ENCODE measurements at regions not wholly inside any gene's neighbourhood (a gene's known extent, or its start where the extent isn't known, plus 50 kb on each side); places are given as distances from the start of the nearest gene placed in this dataset.

- H3K27me3 Mint-ChIP-seq, result peaks cover 68% of the 10 kb centered on the region
- no peaks in the 10 kb centered on the region for H3K36me3 Mint-ChIP-seq (ENCODE audit: low read depth)
- H3K9me3 Mint-ChIP-seq, result peaks cover 7% of the 10 kb centered on the region
- H3K27ac Mint-ChIP-seq, result no peak overlapping the region
- no peak overlapping the region for H3K4me3 Mint-ChIP-seq
- H3K4me1 Mint-ChIP-seq (ENCODE audit: low read depth), result no peaks in the 10 kb centered on the region
Measured at GRCh38 chr3:170718848-170719247, 133.0 kb upstream of the SLC7A14 start.

GRCh38 chr3:170717410-170718402, 131.8 kb upstream of the SLC7A14 start:
- Mint-ChIP-seq H3K27ac (no peak overlapping the region), H3K9me3 (peaks cover 7% of the 10 kb centered on the region), H3K36me3 (ENCODE audit: low read depth) (no peaks in the 10 kb centered on the region), H3K27me3 (peaks cover 64% of the 10 kb centered on the region), H3K4me3 (no peak overlapping the region), H3K4me1 (ENCODE audit: low read depth) (no peaks in the 10 kb centered on the region)

GRCh38 chr3:170716172-170716805, 130.4 kb upstream of the SLC7A14 start:
- Mint-ChIP-seq H3K4me1 (ENCODE audit: low read depth) (no peaks in the 10 kb centered on the region), H3K27ac (no peak overlapping the region), H3K27me3 (peaks cover 61% of the 10 kb centered on the region), H3K4me3 (no peak overlapping the region), H3K9me3 (peaks cover 7% of the 10 kb centered on the region), H3K36me3 (ENCODE audit: low read depth) (no peaks in the 10 kb centered on the region)

- Mint-ChIP-seq H3K27me3 (peaks cover 60% of the 10 kb centered on the region), H3K36me3 (ENCODE audit: low read depth) (no peaks in the 10 kb centered on the region), H3K27ac (no peak overlapping the region), H3K4me3 (no peak overlapping the region), H3K4me1 (ENCODE audit: low read depth) (no peaks in the 10 kb centered on the region), H3K9me3 (peaks cover 12% of the 10 kb centered on the region)
Measured at GRCh38 chr3:170714562-170715535, 129.0 kb upstream of the SLC7A14 start.

GRCh38 chr3:170714122-170714521, 128.2 kb upstream of the SLC7A14 start:
- no peaks in the 10 kb centered on the region for H3K36me3 Mint-ChIP-seq (ENCODE audit: low read depth)
- H3K4me1 Mint-ChIP-seq (ENCODE audit: low read depth), result no peaks in the 10 kb centered on the region
- H3K4me3 Mint-ChIP-seq, result no peak overlapping the region
- H3K9me3 Mint-ChIP-seq, result peaks cover 19% of the 10 kb centered on the region
- H3K27ac Mint-ChIP-seq, result no peak overlapping the region
- peaks cover 58% of the 10 kb centered on the region for H3K27me3 Mint-ChIP-seq

- H3K9me3 Mint-ChIP-seq, result peaks cover 18% of the 10 kb centered on the region
- no peak overlapping the region for H3K4me3 Mint-ChIP-seq
- peaks cover 56% of the 10 kb centered on the region for H3K27me3 Mint-ChIP-seq
- H3K27ac Mint-ChIP-seq, result no peak overlapping the region
- no peaks in the 10 kb centered on the region for H3K36me3 Mint-ChIP-seq (ENCODE audit: low read depth)
- no peaks in the 10 kb centered on the region for H3K4me1 Mint-ChIP-seq (ENCODE audit: low read depth)
Measured at GRCh38 chr3:170713653-170714052, 127.8 kb upstream of the SLC7A14 start.

- no peaks in the 10 kb centered on the region for H3K4me1 Mint-ChIP-seq (ENCODE audit: low read depth)
- H3K27me3 Mint-ChIP-seq, result peaks cover 49% of the 10 kb centered on the region
- no peak overlapping the region for H3K27ac Mint-ChIP-seq
- H3K9me3 Mint-ChIP-seq, result peaks cover 14% of the 10 kb centered on the region
- H3K36me3 Mint-ChIP-seq (ENCODE audit: low read depth), result no peaks in the 10 kb centered on the region
- no peak overlapping the region for H3K4me3 Mint-ChIP-seq
Measured at GRCh38 chr3:170712798-170713197, 126.9 kb upstream of the SLC7A14 start.

GRCh38 chr3:170712336-170712735, 126.5 kb upstream of the SLC7A14 start:
- peaks cover 14% of the 10 kb centered on the region for H3K9me3 Mint-ChIP-seq
- no peak overlapping the region for H3K4me3 Mint-ChIP-seq

GRCh38 chr3:170711786-170712185, 125.9 kb upstream of the SLC7A14 start:
- H3K27ac Mint-ChIP-seq, result no peak overlapping the region
- H3K36me3 Mint-ChIP-seq (ENCODE audit: low read depth), result no peaks in the 10 kb centered on the region
- H3K9me3 Mint-ChIP-seq, result peaks cover 14% of the 10 kb centered on the region
- H3K4me1 Mint-ChIP-seq (ENCODE audit: low read depth), result no peaks in the 10 kb centered on the region
- peaks cover 46% of the 10 kb centered on the region for H3K27me3 Mint-ChIP-seq
- H3K4me3 Mint-ChIP-seq, result no peak overlapping the region

More at GRCh38 chr3:170712336-170712735, 126.5 kb upstream of the SLC7A14 start:
- H3K27me3 Mint-ChIP-seq, result peaks cover 49% of the 10 kb centered on the region
- no peak overlapping the region for H3K27ac Mint-ChIP-seq
- H3K4me1 Mint-ChIP-seq (ENCODE audit: low read depth), result no peaks in the 10 kb centered on the region
- H3K36me3 Mint-ChIP-seq (ENCODE audit: low read depth), result no peaks in the 10 kb centered on the region

- H3K27ac Mint-ChIP-seq, result no peak overlapping the region
- no peaks in the 10 kb centered on the region for H3K4me1 Mint-ChIP-seq (ENCODE audit: low read depth)
- H3K36me3 Mint-ChIP-seq (ENCODE audit: low read depth), result no peaks in the 10 kb centered on the region
- no peak overlapping the region for H3K4me3 Mint-ChIP-seq
- peaks cover 14% of the 10 kb centered on the region for H3K9me3 Mint-ChIP-seq
- peaks cover 35% of the 10 kb centered on the region for H3K27me3 Mint-ChIP-seq
Measured at GRCh38 chr3:170709046-170709445, 123.2 kb upstream of the SLC7A14 start.

GRCh38 chr3:170707899-170708298, 122.0 kb upstream of the SLC7A14 start:
- H3K9me3 Mint-ChIP-seq, result peaks cover 14% of the 10 kb centered on the region
- H3K36me3 Mint-ChIP-seq (ENCODE audit: low read depth), result no peaks in the 10 kb centered on the region
- H3K4me1 Mint-ChIP-seq (ENCODE audit: low read depth), result no peaks in the 10 kb centered on the region
- H3K4me3 Mint-ChIP-seq, result no peak overlapping the region
- H3K27ac Mint-ChIP-seq, result no peak overlapping the region
- H3K27me3 Mint-ChIP-seq, result peaks cover 35% of the 10 kb centered on the region

- no peaks in the 10 kb centered on the region for H3K36me3 Mint-ChIP-seq (ENCODE audit: low read depth)
- no peak overlapping the region for H3K4me3 Mint-ChIP-seq
- H3K27ac Mint-ChIP-seq, result no peak overlapping the region
- peaks cover 26% of the 10 kb centered on the region for H3K27me3 Mint-ChIP-seq
- H3K9me3 Mint-ChIP-seq, result peaks cover 12% of the 10 kb centered on the region
- H3K4me1 Mint-ChIP-seq (ENCODE audit: low read depth), result no peaks in the 10 kb centered on the region
Measured at GRCh38 chr3:170705131-170705530, 119.3 kb upstream of the SLC7A14 start.

- no peaks in the 10 kb centered on the region for H3K36me3 Mint-ChIP-seq (ENCODE audit: low read depth)
- no peaks in the 10 kb centered on the region for H3K9me3 Mint-ChIP-seq
- no peak overlapping the region for H3K4me3 Mint-ChIP-seq
- peaks cover 8% of the 10 kb centered on the region for H3K4me1 Mint-ChIP-seq (ENCODE audit: low read depth)
- H3K27ac Mint-ChIP-seq, result no peak overlapping the region
- peaks cover 16% of the 10 kb centered on the region for H3K27me3 Mint-ChIP-seq
Measured at GRCh38 chr3:170703121-170703588, 117.3 kb upstream of the SLC7A14 start.

All from stimulated activated naive CD8-positive, alpha-beta T cell treated with anti-CD3 and anti-CD28 coated beads, Interleukin-15, Interleukin-2, amounts not matched to agents 100 ng/mL and 50 ng/mL, for 24 hours (primary cell).